Vagina (tissue), 2 donors: ENCODE measurements at regions not wholly inside any gene's neighbourhood (a gene's known extent, or its start where the extent isn't known, plus 50 kb on each side); places are given as distances from the start of the nearest gene placed in this dataset.

ENCODE experiments used
- CTCF ChIP-seq, 3 experiments: fragments of 450-650 bp in 2 of 3; fragments of 200-600 bp in 1 of 3; sonication (generic) in 1 of 3; IDR thresholded peaks; one replicate each; pipeline ENCODE4 v1.5.1; 2017 to 2019; ENCODE audit warnings: antibody characterized with exemption in 3 of 3, mild to moderate bottlenecking in 2 of 3, moderate library complexity in 2 of 3
- POLR2A ChIP-seq, 2 donors: fragments of 450-650 bp; IDR thresholded peaks; one replicate each; pipeline ENCODE4 v1.6.1; 2017; ENCODE audit warnings: antibody characterized with exemption in 2 of 2, mild to moderate bottlenecking in 2 of 2, moderate library complexity in 2 of 2

GRCh38 chr2:117058366-117058765 lies 756.1 kb upstream of the DDX18 start:
- TF ChIP-seq CTCF (IDR thresholded peaks at IDR 0.05) = no peak
- TF ChIP-seq POLR2A (IDR thresholded peaks at IDR 0.05) = no peak
